CD1c-positive myeloid dendritic cell (primary cell): ENCODE measurements at regions not wholly inside any gene's neighbourhood (a gene's known extent, or its start where the extent isn't known, plus 50 kb on each side); places are given as distances from the start of the nearest gene placed in this dataset.
"Not testable (repeated sequence)": the region's sequence is repeated elsewhere in the genome, so short reads cannot be mapped to it uniquely, and the experiment has no call there.

Source experiments
- DNase-seq: peaks from one replicate; pipeline ENCODE4 v3.0.0-alpha.2; 2016; ENCODE audit errors: extremely low spot score

GRCh38 chr3:36075491-36075890 is 304.8 kb upstream of the STAC start:
- DNase-seq, result no peak

GRCh38 chr3:36077320-36077719 is 303.0 kb upstream of the STAC start:
- no peak for DNase-seq

GRCh38 chr3:36082958-36083357 is 297.3 kb upstream of the STAC start:
- DNase-seq, result not testable (repeated sequence)

- DNase-seq, result peak; percentile 1
Observed at GRCh38 chr3:36095238-36095637, 285.1 kb upstream of the STAC start.

- no peak for DNase-seq
Observed at GRCh38 chr3:36097209-36097608, 283.1 kb upstream of the STAC start.

GRCh38 chr3:36114353-36114752 is 266.0 kb upstream of the STAC start:
- DNase-seq, result no peak

GRCh38 chr3:36124118-36124796 is 256.0 kb upstream of the STAC start:
- no peak for DNase-seq

- no peak for DNase-seq
Observed at GRCh38 chr3:36132214-36132613, 248.1 kb upstream of the STAC start.

GRCh38 chr3:36135863-36136262 is 244.4 kb upstream of the STAC start:
- no peak for DNase-seq

GRCh38 chr3:36142746-36143145 is 237.6 kb upstream of the STAC start:
- DNase-seq, result no peak

GRCh38 chr3:36146404-36146803 is 233.9 kb upstream of the STAC start:
- DNase-seq, result no peak

- no peak for DNase-seq
Observed at GRCh38 chr3:36147934-36148558, 232.3 kb upstream of the STAC start.

- no peak for DNase-seq
Observed at GRCh38 chr3:36149447-36149865, 230.8 kb upstream of the STAC start.

- DNase-seq, result no peak
Observed at GRCh38 chr3:36155515-36155914, 224.8 kb upstream of the STAC start.

GRCh38 chr3:36164400-36164799 is 215.9 kb upstream of the STAC start:
- DNase-seq, result no peak

- no peak for DNase-seq
Observed at GRCh38 chr3:36165509-36166290, 214.6 kb upstream of the STAC start.

- DNase-seq, result no peak
Observed at GRCh38 chr3:36166477-36166876, 213.8 kb upstream of the STAC start.

GRCh38 chr3:36172699-36173098 is 207.6 kb upstream of the STAC start:
- DNase-seq, result no peak

GRCh38 chr3:36175113-36175812 is 205.0 kb upstream of the STAC start:
- DNase-seq, result no peak

- DNase-seq, result no peak
Observed at GRCh38 chr3:36175916-36176461, 204.3 kb upstream of the STAC start.

GRCh38 chr3:36178018-36178417 is 202.3 kb upstream of the STAC start:
- no peak for DNase-seq

GRCh38 chr3:36182024-36182423 is 198.3 kb upstream of the STAC start:
- DNase-seq, result no peak
